SK-N-SH (cell line): ENCODE measurements at regions not wholly inside any gene's neighbourhood (a gene's known extent, or its start where the extent isn't known, plus 50 kb on each side); places are given as distances from the start of the nearest gene placed in this dataset.

Experiments used
- CTCF ChIP-seq: fragments of 200-600 bp; sonication (generic); IDR thresholded peaks from 2 replicates; pipeline ENCODE4 v1.6.1; 2017; ENCODE audit warnings: antibody characterized with exemption, mild to moderate bottlenecking, moderate library complexity
- FOSL2 ChIP-seq: IDR thresholded peaks from 2 replicates; pipeline ENCODE4 v1.4.0; 2012; ENCODE audit warnings: low read depth, mild to moderate bottlenecking, moderate library complexity, borderline replicate concordance
- TAF1 ChIP-seq: IDR thresholded peaks from 2 replicates; pipeline ENCODE4 v1.6.1; 2012; ENCODE audit warnings: low read depth, mild to moderate bottlenecking, low read length, moderate library complexity, borderline replicate concordance
- TEAD4 ChIP-seq: IDR thresholded peaks from 2 replicates; pipeline ENCODE4 v1.4.0; 2012; ENCODE audit warnings: mild to moderate bottlenecking, borderline replicate concordance; ENCODE audit not compliant: insufficient read depth
- USF2 ChIP-seq: fragments of 150-350 bp; IDR thresholded peaks from 2 replicates; pipeline ENCODE4 v1.6.1; 2017; ENCODE audit warnings: antibody characterized with exemption, low read length, low read depth, borderline replicate concordance

- TF ChIP-seq TEAD4 (no peak), USF2 (no peak), FOSL2 (no peak), CTCF (no peak), TAF1 (no peak)
These were observed 53.8 kb upstream of the DCP1A start for GRCh38 chr3:53401154-53401553.
